ENCODE measurements at regions not wholly inside any gene's neighbourhood (a gene's known extent, or its start where the extent isn't known, plus 50 kb on each side); places are given as distances from the start of the nearest gene placed in this dataset.
"Not testable (repeated sequence)": the region's sequence is repeated elsewhere in the genome, so short reads cannot be mapped to it uniquely, and the experiment has no call there.

- H3K4me1 ChIP-seq (ENCODE audit: control insufficient read depth, insufficient read depth, low read depth, low read length); H3K27me3 ChIP-seq (ENCODE audit: control insufficient read depth in 1 of 2, insufficient read depth in 1 of 2, low read length in 2 of 2); H2BK5ac ChIP-seq (ENCODE audit: low read depth, low read length, poor library complexity, severe bottlenecking); H3K23ac ChIP-seq (ENCODE audit: low read length in 2 of 2); H4K8ac ChIP-seq (ENCODE audit: low read length); H3K4me3 ChIP-seq (ENCODE audit: insufficient read depth in 1 of 2, low read depth in 1 of 2, low read length in 2 of 2); H2BK12ac ChIP-seq (ENCODE audit: low read length in 2 of 2); H2BK120ac ChIP-seq (ENCODE audit: low read depth, low read length); H3K9me3 ChIP-seq (ENCODE audit: control insufficient read depth, low read length); H2BK15ac ChIP-seq (ENCODE audit: low read depth, poor library complexity, severe bottlenecking); H4K91ac ChIP-seq (ENCODE audit: low read length); H2AFZ ChIP-seq (ENCODE audit: low read depth, low read length); H3K4ac ChIP-seq (ENCODE audit: low read depth in 1 of 2, low read length in 2 of 2); H3K27ac ChIP-seq (ENCODE audit: low read length, poor library complexity, severe bottlenecking); H3K14ac ChIP-seq (ENCODE audit: low read length in 2 of 2); H2AK5ac ChIP-seq (ENCODE audit: low read length, severe bottlenecking); H3K18ac ChIP-seq (ENCODE audit: low read depth in 1 of 2, low read length in 2 of 2); H3K79me1 ChIP-seq (replicated peaks; ENCODE audit: low read length, poor library complexity, severe bottlenecking); H3K4me2 ChIP-seq (ENCODE audit: low read length, poor library complexity, severe bottlenecking); H3K9ac ChIP-seq (ENCODE audit: low read length); H3K36me3 ChIP-seq (ENCODE audit: control insufficient read depth in 1 of 2, insufficient read depth in 2 of 2, low read depth in 1 of 2, low read length in 2 of 2): not testable (repeated sequence)
- peak; percentile 18 for DNase-seq
- WGBS: no CpG with 5 or more reads among the region's 2 CpGs
Measured at GRCh38 chr9:40097992-40098391, 742.5 kb downstream of the SPATA31A1 start.

GRCh38 chr9:40106003-40106782 is 750.7 kb downstream of the SPATA31A1 start:
- H3K27me3 ChIP-seq (ENCODE audit: control insufficient read depth in 1 of 2, insufficient read depth in 1 of 2, low read length in 2 of 2); H3K4me2 ChIP-seq (ENCODE audit: low read length, poor library complexity, severe bottlenecking); H3K27ac ChIP-seq (ENCODE audit: low read length, poor library complexity, severe bottlenecking); H3K79me1 ChIP-seq (replicated peaks; ENCODE audit: low read length, poor library complexity, severe bottlenecking); H4K91ac ChIP-seq (ENCODE audit: low read length); H3K36me3 ChIP-seq (ENCODE audit: control insufficient read depth in 1 of 2, insufficient read depth in 2 of 2, low read depth in 1 of 2, low read length in 2 of 2); H4K8ac ChIP-seq (ENCODE audit: low read length); H3K9me3 ChIP-seq (ENCODE audit: control insufficient read depth, low read length); H3K14ac ChIP-seq (ENCODE audit: low read length in 2 of 2); H2AK5ac ChIP-seq (ENCODE audit: low read length, severe bottlenecking); H3K4ac ChIP-seq (ENCODE audit: low read depth in 1 of 2, low read length in 2 of 2); H3K4me1 ChIP-seq (ENCODE audit: control insufficient read depth, insufficient read depth, low read depth, low read length); H3K23ac ChIP-seq (ENCODE audit: low read length in 2 of 2); H3K18ac ChIP-seq (ENCODE audit: low read depth in 1 of 2, low read length in 2 of 2); H3K9ac ChIP-seq (ENCODE audit: low read length); H2BK12ac ChIP-seq (ENCODE audit: low read length in 2 of 2); H2BK15ac ChIP-seq (ENCODE audit: low read depth, poor library complexity, severe bottlenecking); H2BK120ac ChIP-seq (ENCODE audit: low read depth, low read length); H2AFZ ChIP-seq (ENCODE audit: low read depth, low read length); H2BK5ac ChIP-seq (ENCODE audit: low read depth, low read length, poor library complexity, severe bottlenecking): not testable (repeated sequence)
- peak; percentile 8 for DNase-seq
- no CpG with 5 or more reads among the region's 71 CpGs for WGBS
- H3K4me3 ChIP-seq (ENCODE audit: insufficient read depth in 1 of 2, low read depth in 1 of 2, low read length in 2 of 2): peak overlapping the region in 1 of 2 experiments; percentile 68

- not testable (repeated sequence) for H3K4ac ChIP-seq (ENCODE audit: low read depth in 1 of 2, low read length in 2 of 2); DNase-seq; H2BK12ac ChIP-seq (ENCODE audit: low read length in 2 of 2); H2BK5ac ChIP-seq (ENCODE audit: low read depth, low read length, poor library complexity, severe bottlenecking); H3K27me3 ChIP-seq (ENCODE audit: control insufficient read depth in 1 of 2, insufficient read depth in 1 of 2, low read length in 2 of 2); H4K91ac ChIP-seq (ENCODE audit: low read length); H3K36me3 ChIP-seq (ENCODE audit: control insufficient read depth in 1 of 2, insufficient read depth in 2 of 2, low read depth in 1 of 2, low read length in 2 of 2); H4K8ac ChIP-seq (ENCODE audit: low read length); H3K79me1 ChIP-seq (replicated peaks; ENCODE audit: low read length, poor library complexity, severe bottlenecking); H3K9me3 ChIP-seq (ENCODE audit: control insufficient read depth, low read length); H2AFZ ChIP-seq (ENCODE audit: low read depth, low read length); H3K4me3 ChIP-seq (ENCODE audit: insufficient read depth in 1 of 2, low read depth in 1 of 2, low read length in 2 of 2); H2BK15ac ChIP-seq (ENCODE audit: low read depth, poor library complexity, severe bottlenecking); H3K4me1 ChIP-seq (ENCODE audit: control insufficient read depth, insufficient read depth, low read depth, low read length); H3K27ac ChIP-seq (ENCODE audit: low read length, poor library complexity, severe bottlenecking); H3K4me2 ChIP-seq (ENCODE audit: low read length, poor library complexity, severe bottlenecking); H2BK120ac ChIP-seq (ENCODE audit: low read depth, low read length); H3K9ac ChIP-seq (ENCODE audit: low read length); H3K23ac ChIP-seq (ENCODE audit: low read length in 2 of 2); H3K18ac ChIP-seq (ENCODE audit: low read depth in 1 of 2, low read length in 2 of 2); H2AK5ac ChIP-seq (ENCODE audit: low read length, severe bottlenecking); H3K14ac ChIP-seq (ENCODE audit: low read length in 2 of 2)
- no CpG with 5 or more reads among the region's 33 CpGs for WGBS
Measured at GRCh38 chr9:40106783-40107248, 751.3 kb downstream of the SPATA31A1 start.

GRCh38 chr9:40107251-40107650 is 751.8 kb downstream of the SPATA31A1 start:
- not testable (repeated sequence) for H2AK5ac ChIP-seq (ENCODE audit: low read length, severe bottlenecking); H3K4ac ChIP-seq (ENCODE audit: low read depth in 1 of 2, low read length in 2 of 2); H2BK5ac ChIP-seq (ENCODE audit: low read depth, low read length, poor library complexity, severe bottlenecking); DNase-seq; H3K4me1 ChIP-seq (ENCODE audit: control insufficient read depth, insufficient read depth, low read depth, low read length); H3K79me1 ChIP-seq (replicated peaks; ENCODE audit: low read length, poor library complexity, severe bottlenecking); H2BK120ac ChIP-seq (ENCODE audit: low read depth, low read length); H3K27me3 ChIP-seq (ENCODE audit: control insufficient read depth in 1 of 2, insufficient read depth in 1 of 2, low read length in 2 of 2); H3K14ac ChIP-seq (ENCODE audit: low read length in 2 of 2); H2AFZ ChIP-seq (ENCODE audit: low read depth, low read length); H2BK12ac ChIP-seq (ENCODE audit: low read length in 2 of 2); H2BK15ac ChIP-seq (ENCODE audit: low read depth, poor library complexity, severe bottlenecking); H3K18ac ChIP-seq (ENCODE audit: low read depth in 1 of 2, low read length in 2 of 2); H3K9me3 ChIP-seq (ENCODE audit: control insufficient read depth, low read length); H3K4me2 ChIP-seq (ENCODE audit: low read length, poor library complexity, severe bottlenecking); H3K23ac ChIP-seq (ENCODE audit: low read length in 2 of 2); H3K4me3 ChIP-seq (ENCODE audit: insufficient read depth in 1 of 2, low read depth in 1 of 2, low read length in 2 of 2); H3K36me3 ChIP-seq (ENCODE audit: control insufficient read depth in 1 of 2, insufficient read depth in 2 of 2, low read depth in 1 of 2, low read length in 2 of 2); H4K8ac ChIP-seq (ENCODE audit: low read length); H4K91ac ChIP-seq (ENCODE audit: low read length); H3K9ac ChIP-seq (ENCODE audit: low read length); H3K27ac ChIP-seq (ENCODE audit: low read length, poor library complexity, severe bottlenecking)
- no CpG with 5 or more reads among the region's 26 CpGs for WGBS
